ENCODE measurements at regions not wholly inside any gene's neighbourhood (a gene's known extent, or its start where the extent isn't known, plus 50 kb on each side); places are given as distances from the start of the nearest gene placed in this dataset.

- Histone ChIP-seq H3K4me3 (ENCODE audit: low read length, poor library complexity, severe bottlenecking) (no peak overlapping the region), H3K4me1 (ENCODE audit: insufficient read depth, low read length, poor library complexity, severe bottlenecking) (no peaks in the 10 kb centered on the region), H4K20me1 (ENCODE audit: insufficient read depth, low read length, poor library complexity, severe bottlenecking) (no peaks in the 10 kb centered on the region), H2AFZ (ENCODE audit: low read length) (no peak overlapping the region), H3K9me3 (ENCODE audit: insufficient read depth, low read depth, low read length) (no peaks in the 10 kb centered on the region), H3K9ac (ENCODE audit: low read depth, low read length, poor library complexity, severe bottlenecking) (no peak overlapping the region), H3K36me3 (ENCODE audit: insufficient read depth, low read length) (no peaks in the 10 kb centered on the region), H3F3A (ENCODE audit: low read depth) (no peaks in the 10 kb centered on the region), H3K4me2 (ENCODE audit: low read depth, low read length, poor library complexity, severe bottlenecking) (no peak overlapping the region), H3K27me3 (ENCODE audit: insufficient read depth, low read length, poor library complexity, severe bottlenecking) (no peaks in the 10 kb centered on the region), H3K79me2 (ENCODE audit: insufficient read depth, low read length) (no peaks in the 10 kb centered on the region), H3K9me2 (replicated peaks; ENCODE audit: low read depth, low read length) (no peaks in the 10 kb centered on the region)
- TF ChIP-seq EZH2phosphoT487 (IDR thresholded peaks at IDR 0.05; ENCODE audit: borderline replicate concordance) = no peak
- TF ChIP-seq, protein P1, sequence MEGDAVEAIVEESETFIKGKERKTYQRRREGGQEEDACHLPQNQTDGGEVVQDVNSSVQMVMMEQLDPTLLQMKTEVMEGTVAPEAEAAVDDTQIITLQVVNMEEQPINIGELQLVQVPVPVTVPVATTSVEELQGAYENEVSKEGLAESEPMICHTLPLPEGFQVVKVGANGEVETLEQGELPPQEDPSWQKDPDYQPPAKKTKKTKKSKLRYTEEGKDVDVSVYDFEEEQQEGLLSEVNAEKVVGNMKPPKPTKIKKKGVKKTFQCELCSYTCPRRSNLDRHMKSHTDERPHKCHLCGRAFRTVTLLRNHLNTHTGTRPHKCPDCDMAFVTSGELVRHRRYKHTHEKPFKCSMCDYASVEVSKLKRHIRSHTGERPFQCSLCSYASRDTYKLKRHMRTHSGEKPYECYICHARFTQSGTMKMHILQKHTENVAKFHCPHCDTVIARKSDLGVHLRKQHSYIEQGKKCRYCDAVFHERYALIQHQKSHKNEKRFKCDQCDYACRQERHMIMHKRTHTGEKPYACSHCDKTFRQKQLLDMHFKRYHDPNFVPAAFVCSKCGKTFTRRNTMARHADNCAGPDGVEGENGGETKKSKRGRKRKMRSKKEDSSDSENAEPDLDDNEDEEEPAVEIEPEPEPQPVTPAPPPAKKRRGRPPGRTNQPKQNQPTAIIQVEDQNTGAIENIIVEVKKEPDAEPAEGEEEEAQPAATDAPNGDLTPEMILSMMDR (conservative IDR thresholded peaks at IDR 0.05; ENCODE audit: low read length) = no peak
These were observed 201.0 kb upstream of the CAMK1G start for GRCh38 chr1:209382231-209383100.

- Histone ChIP-seq H2AFZ (ENCODE audit: low read length) (no peak overlapping the region; the same call in 1 of the 2 replicates), H3K79me2 (ENCODE audit: insufficient read depth, low read length) (no peaks in the 10 kb centered on the region), H3K4me2 (ENCODE audit: low read depth, low read length, poor library complexity, severe bottlenecking) (no peak overlapping the region), H3K4me3 (ENCODE audit: low read length, poor library complexity, severe bottlenecking) (no peak overlapping the region), H4K20me1 (ENCODE audit: insufficient read depth, low read length, poor library complexity, severe bottlenecking) (no peaks in the 10 kb centered on the region), H3K9ac (ENCODE audit: low read depth, low read length, poor library complexity, severe bottlenecking) (no peak overlapping the region), H3K36me3 (ENCODE audit: insufficient read depth, low read length) (no peaks in the 10 kb centered on the region), H3F3A (ENCODE audit: low read depth) (no peaks in the 10 kb centered on the region), H3K4me1 (ENCODE audit: insufficient read depth, low read length, poor library complexity, severe bottlenecking) (no peaks in the 10 kb centered on the region), H3K27me3 (ENCODE audit: insufficient read depth, low read length, poor library complexity, severe bottlenecking) (no peaks in the 10 kb centered on the region), H3K9me2 (replicated peaks; ENCODE audit: low read depth, low read length) (no peaks in the 10 kb centered on the region), H3K9me3 (ENCODE audit: insufficient read depth, low read depth, low read length) (no peaks in the 10 kb centered on the region)
- TF ChIP-seq EZH2phosphoT487 (IDR thresholded peaks at IDR 0.05; ENCODE audit: borderline replicate concordance) = no peak
- TF ChIP-seq, protein P1 (conservative IDR thresholded peaks at IDR 0.05; ENCODE audit: low read length) = no peak
These were observed 200.1 kb upstream of the CAMK1G start for GRCh38 chr1:209383422-209383821.

DNA sequence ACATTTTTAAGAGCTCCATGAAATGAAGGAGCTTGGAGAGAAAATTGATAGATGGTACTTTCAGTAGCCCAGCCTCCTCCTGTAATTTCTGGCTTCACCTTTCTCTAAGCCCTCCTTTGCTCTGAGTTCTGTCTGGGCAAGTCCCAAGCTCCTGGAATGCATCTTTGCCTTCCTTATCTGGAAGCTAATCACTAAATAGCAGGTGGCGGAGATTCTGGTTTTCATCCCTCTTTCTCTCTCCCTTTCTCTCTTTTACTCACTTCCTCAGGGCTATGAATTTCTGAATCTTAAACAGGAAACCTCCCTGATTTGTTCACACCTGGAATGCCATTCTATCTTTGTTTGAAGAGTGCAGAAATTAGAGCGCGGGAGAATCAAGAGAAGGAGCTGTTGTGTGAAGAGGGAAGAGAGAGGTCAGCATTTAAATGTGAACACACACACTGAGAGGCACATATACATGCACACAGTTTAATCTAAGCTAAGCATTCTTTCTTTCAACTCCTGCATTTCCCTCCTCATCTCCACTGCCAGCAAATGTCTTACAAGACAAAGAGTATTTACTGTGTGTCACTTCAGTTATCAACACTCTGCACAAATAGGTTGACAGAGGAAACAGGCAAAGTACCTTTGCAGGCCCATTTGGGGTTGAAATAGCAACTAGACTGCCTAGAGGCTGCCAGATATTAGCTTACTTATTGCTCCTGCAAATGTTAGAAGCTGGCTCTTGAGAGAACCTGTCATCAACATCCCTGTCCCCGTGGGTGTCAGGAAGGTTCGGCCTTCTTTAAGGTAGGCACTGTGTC is 199.4 kb upstream of the CAMK1G start:
- Histone ChIP-seq H2AFZ (ENCODE audit: low read length) (no peak overlapping the region), H3K27me3 (ENCODE audit: insufficient read depth, low read length, poor library complexity, severe bottlenecking) (no peaks in the 10 kb centered on the region), H4K20me1 (ENCODE audit: insufficient read depth, low read length, poor library complexity, severe bottlenecking) (no peaks in the 10 kb centered on the region), H3K9ac (ENCODE audit: low read depth, low read length, poor library complexity, severe bottlenecking) (no peak overlapping the region), H3K4me3 (ENCODE audit: low read length, poor library complexity, severe bottlenecking) (no peak overlapping the region), H3K4me1 (ENCODE audit: insufficient read depth, low read length, poor library complexity, severe bottlenecking) (no peaks in the 10 kb centered on the region), H3F3A (ENCODE audit: low read depth) (no peaks in the 10 kb centered on the region), H3K36me3 (ENCODE audit: insufficient read depth, low read length) (no peaks in the 10 kb centered on the region), H3K9me2 (replicated peaks; ENCODE audit: low read depth, low read length) (no peaks in the 10 kb centered on the region), H3K9me3 (ENCODE audit: insufficient read depth, low read depth, low read length) (no peaks in the 10 kb centered on the region), H3K4me2 (ENCODE audit: low read depth, low read length, poor library complexity, severe bottlenecking) (no peak overlapping the region), H3K79me2 (ENCODE audit: insufficient read depth, low read length) (no peaks in the 10 kb centered on the region)
- TF ChIP-seq, protein P1 (conservative IDR thresholded peaks at IDR 0.05; ENCODE audit: low read length) = no peak
- no peak for TF ChIP-seq EZH2phosphoT487 (IDR thresholded peaks at IDR 0.05; ENCODE audit: borderline replicate concordance)

Measured in Loucy (cell line).